ENCODE measurements at regions not wholly inside any gene's neighbourhood (a gene's known extent, or its start where the extent isn't known, plus 50 kb on each side); places are given as distances from the start of the nearest gene placed in this dataset.

- no peak for TF ChIP-seq POLR2A (IDR thresholded peaks at IDR 0.05; ENCODE audit: low read depth, low read length)
- TF ChIP-seq POLR2AphosphoS5 (IDR thresholded peaks at IDR 0.05; ENCODE audit: low read depth, low read length) = no peak
- no peak for TF ChIP-seq TAF1 (IDR thresholded peaks at IDR 0.05; ENCODE audit: low read depth, low read length)
- no peak for TF ChIP-seq SPI1 (IDR thresholded peaks at IDR 0.05; ENCODE audit: low read depth, low read length)
- TF ChIP-seq POU2F2 (IDR thresholded peaks at IDR 0.05; ENCODE audit: low read depth, low read length) = no peak
- TF ChIP-seq PAX5 (IDR thresholded peaks at IDR 0.05; ENCODE audit: insufficient read depth, low read length, severe bottlenecking) = no peak
Observed at GRCh38 chr3:14047841-14048240, 76.8 kb downstream of the CHCHD4 start.
